Fibroblast of lung (primary cell): ENCODE measurements at regions not wholly inside any gene's neighbourhood (a gene's known extent, or its start where the extent isn't known, plus 50 kb on each side); places are given as distances from the start of the nearest gene placed in this dataset.

Source experiments
- DNase-seq, 2 donors: peaks; one replicate each; pipeline versions ENCODE4 v3.0.0 to v3.0.0-alpha.2; 2010; ENCODE audit warnings: low read depth in 2 of 2
- H2AFZ ChIP-seq: 2 replicates; pipeline ENCODE4 v1.5.1; 2012; ENCODE audit warnings: low read length, control low read depth, inconsistent platforms
- H3K27ac ChIP-seq: 2 replicates; pipeline ENCODE4 v1.5.1; 2011; ENCODE audit warnings: low read length, control low read depth; ENCODE audit not compliant: insufficient read depth
- H3K27me3 ChIP-seq: 2 replicates; pipeline ENCODE4 v1.5.1; 2011; ENCODE audit warnings: mild to moderate bottlenecking, low read length; ENCODE audit not compliant: control insufficient read depth, insufficient read depth
- H3K36me3 ChIP-seq: 2 replicates; pipeline ENCODE4 v1.5.1; 2011; ENCODE audit warnings: low read length; ENCODE audit not compliant: control insufficient read depth, insufficient read depth
- H3K4me1 ChIP-seq: 2 replicates; pipeline ENCODE4 v1.5.1; 2011; ENCODE audit warnings: low read length; ENCODE audit not compliant: control insufficient read depth, insufficient read depth; ENCODE audit errors: extremely low read depth
- H3K4me2 ChIP-seq: 2 replicates; pipeline ENCODE4 v1.5.1; 2011; ENCODE audit warnings: low read length, control low read depth; ENCODE audit not compliant: insufficient read depth; ENCODE audit errors: extremely low read depth
- H3K4me3 ChIP-seq, 4 experiments: fragments of 200-600 bp in 1 of 4; sonication (generic) in 1 of 4; replicated peaks in 1 of 4; 2 replicates each; pipeline ENCODE4 v1.5.1; 2011 to 2016; ENCODE audit warnings: low read length in 4 of 4, low read depth in 3 of 4, mild to moderate bottlenecking in 3 of 4, control low read depth in 2 of 4, inconsistent platforms in 1 of 4, mixed read lengths in 1 of 4; ENCODE audit not compliant: insufficient read depth in 1 of 4; ENCODE audit errors: control extremely low read depth in 1 of 4
- H3K79me2 ChIP-seq: 2 replicates; pipeline ENCODE4 v1.5.1; 2012; ENCODE audit warnings: mild to moderate bottlenecking, low read length, inconsistent platforms; ENCODE audit not compliant: control insufficient read depth, insufficient read depth
- H3K9ac ChIP-seq: 2 replicates; pipeline ENCODE4 v1.5.1; 2011; ENCODE audit warnings: mild to moderate bottlenecking, low read length, control low read depth; ENCODE audit not compliant: insufficient read depth
- H3K9me3 ChIP-seq: 2 replicates; pipeline ENCODE4 v1.5.1; 2012; ENCODE audit warnings: low read depth, low read length; ENCODE audit not compliant: control insufficient read depth, insufficient read depth
- H4K20me1 ChIP-seq: 2 replicates; pipeline ENCODE4 v1.5.1; 2011; ENCODE audit warnings: low read length; ENCODE audit not compliant: control insufficient read depth, insufficient read depth; ENCODE audit errors: extremely low read depth
- CTCF ChIP-seq, 2 donors: IDR thresholded peaks in 1 of 2; conservative IDR thresholded peaks in 1 of 2; 1 replicate in 1 of 2; 2 replicates in 1 of 2; pipeline ENCODE4 v1.5.1; 2011 to 2012; ENCODE audit warnings: low read length in 2 of 2, control low read depth in 1 of 2, inconsistent platforms in 1 of 2, low read depth in 1 of 2, mild to moderate bottlenecking in 1 of 2
- EZH2 ChIP-seq: IDR thresholded peaks from 2 replicates; pipeline ENCODE4 v1.5.1; 2012; ENCODE audit warnings: low read length, control low read depth, mild to moderate bottlenecking; ENCODE audit errors: missing control alignments

GRCh38 chr12:17159506-17160300 lies 553.7 kb upstream of the LMO3 start:
- Histone ChIP-seq H3K9me3 (no peaks in the 10 kb centered on the region), H3K4me2 (no peak overlapping the region), H3K4me3 (no peak overlapping the region), H4K20me1 (no peaks in the 10 kb centered on the region), H3K4me1 (no peaks in the 10 kb centered on the region), H3K9ac (no peak overlapping the region), H3K27ac (no peak overlapping the region), H3K36me3 (no peaks in the 10 kb centered on the region), H3K79me2 (no peaks in the 10 kb centered on the region), H2AFZ (no peak overlapping the region), H3K27me3 (no peaks in the 10 kb centered on the region)
- no peak for DNase-seq
- no peak for TF ChIP-seq EZH2
- TF ChIP-seq CTCF (conservative IDR thresholded peaks at IDR 0.05 in 1 of 2, IDR thresholded peaks at IDR 0.05 in 1 of 2; ENCODE audit: low read depth in 1 of 2, low read length in 2 of 2) = no peak

GRCh38 chr12:17158201-17158600 lies 552.2 kb upstream of the LMO3 start:
- no peak overlapping the region for H2AFZ ChIP-seq
- no peak for DNase-seq
- no peaks in the 10 kb centered on the region for H3K9me3 ChIP-seq

GRCh38 chr12:17151917-17152316 lies 546.0 kb upstream of the LMO3 start:
- H3K27me3 ChIP-seq = no peaks in the 10 kb centered on the region
- no peak overlapping the region for H2AFZ ChIP-seq
- no peaks in the 10 kb centered on the region for H3K36me3 ChIP-seq
- H3K9ac ChIP-seq = no peak overlapping the region
- no peaks in the 10 kb centered on the region for H4K20me1 ChIP-seq
- no peak overlapping the region for H3K27ac ChIP-seq
- H3K79me2 ChIP-seq = no peaks in the 10 kb centered on the region
- H3K4me1 ChIP-seq = no peaks in the 10 kb centered on the region
- no peak for TF ChIP-seq CTCF (conservative IDR thresholded peaks at IDR 0.05 in 1 of 2, IDR thresholded peaks at IDR 0.05 in 1 of 2; ENCODE audit: low read depth in 1 of 2, low read length in 2 of 2)
- TF ChIP-seq EZH2 = no peak
- no peaks in the 10 kb centered on the region for H3K9me3 ChIP-seq
- no peak for DNase-seq
- H3K4me3 ChIP-seq = no peak overlapping the region
- H3K4me2 ChIP-seq = no peak overlapping the region

More at GRCh38 chr12:17158201-17158600, 552.2 kb upstream of the LMO3 start:
- Histone ChIP-seq H3K27me3 (no peaks in the 10 kb centered on the region), H3K4me3 (no peak overlapping the region), H3K9ac (no peak overlapping the region), H3K36me3 (no peaks in the 10 kb centered on the region), H3K4me2 (no peak overlapping the region), H3K79me2 (no peaks in the 10 kb centered on the region), H3K27ac (no peak overlapping the region), H4K20me1 (no peaks in the 10 kb centered on the region), H3K4me1 (no peaks in the 10 kb centered on the region)
- no peak for TF ChIP-seq EZH2
- no peak for TF ChIP-seq CTCF (conservative IDR thresholded peaks at IDR 0.05 in 1 of 2, IDR thresholded peaks at IDR 0.05 in 1 of 2; ENCODE audit: low read depth in 1 of 2, low read length in 2 of 2)
